HK-2 (cell line): ENCODE measurements at regions not wholly inside any gene's neighbourhood (a gene's known extent, or its start where the extent isn't known, plus 50 kb on each side); places are given as distances from the start of the nearest gene placed in this dataset.
"Not testable (repeated sequence)": the region's sequence is repeated elsewhere in the genome, so short reads cannot be mapped to it uniquely, and the experiment has no call there.

Experiments
- DNase-seq: peaks from one replicate; pipeline ENCODE4 v3.0.0-alpha.2; 2018; ENCODE audit not compliant: unreplicated experiment

DNA sequence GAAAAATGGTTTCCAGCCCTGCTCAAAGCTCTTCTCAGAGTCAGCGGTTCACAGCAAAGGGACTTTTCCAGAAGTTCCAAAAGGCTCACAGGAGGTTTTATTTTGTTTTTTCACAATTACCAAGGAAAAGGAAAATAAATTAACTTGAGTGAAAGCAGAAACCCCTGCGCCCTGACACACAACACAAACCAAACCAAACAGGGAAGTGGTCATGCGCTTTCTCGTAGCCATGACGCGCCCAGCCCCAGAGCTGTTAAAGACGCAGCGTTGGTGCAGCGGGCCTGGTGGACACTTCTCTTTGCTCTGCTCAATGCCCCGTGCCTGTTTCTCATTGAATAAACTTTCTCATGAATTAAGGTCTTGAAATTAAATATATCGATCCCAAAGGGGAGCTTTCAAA, 134.4 kb upstream of the LYZL2 start:
- DNase-seq: no peak

GRCh38 chr10:30762620-30763019, 133.1 kb upstream of the LYZL2 start:
- no peak for DNase-seq

- no peak for DNase-seq
These were observed 129.9 kb upstream of the LYZL2 start for GRCh38 chr10:30759423-30759822.

DNA sequence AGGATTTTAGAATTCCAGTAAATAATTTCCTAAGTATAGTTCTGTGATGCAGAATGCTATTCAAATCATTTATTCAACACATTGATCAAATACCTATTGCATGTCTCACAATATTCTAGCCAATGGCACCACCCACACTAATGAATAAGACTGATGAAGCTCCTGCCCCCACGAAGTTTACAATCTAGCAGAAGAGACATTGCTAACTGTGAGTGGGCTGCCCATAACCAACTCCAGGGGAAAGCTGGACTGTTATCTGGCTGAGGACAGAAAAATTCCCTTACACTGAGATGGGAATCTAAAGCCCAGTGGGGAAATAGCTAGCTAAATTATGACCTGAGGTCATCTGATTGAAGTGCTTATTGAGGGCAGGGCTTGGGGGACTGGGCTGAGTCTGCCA, 128.8 kb upstream of the LYZL2 start:
- DNase-seq: no peak

DNA sequence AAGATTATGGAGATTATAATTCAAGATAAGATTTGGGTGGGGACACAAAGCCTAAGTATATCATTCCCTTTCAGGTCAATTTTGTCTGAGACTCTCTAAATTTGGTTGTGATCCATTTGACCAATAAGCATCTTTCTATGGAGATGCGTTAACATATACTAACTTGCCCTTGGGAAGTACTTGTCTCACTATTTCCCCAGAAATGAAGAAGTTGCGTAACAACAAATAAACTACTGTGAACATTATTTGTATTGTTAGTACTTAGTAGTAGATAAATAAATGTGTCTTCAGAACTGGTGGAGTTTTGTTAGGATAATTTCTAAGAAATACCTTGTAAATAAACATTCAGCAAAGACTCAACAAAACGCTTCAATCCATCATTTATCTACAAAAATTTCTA, 127.3 kb upstream of the LYZL2 start:
- DNase-seq: no peak

DNA sequence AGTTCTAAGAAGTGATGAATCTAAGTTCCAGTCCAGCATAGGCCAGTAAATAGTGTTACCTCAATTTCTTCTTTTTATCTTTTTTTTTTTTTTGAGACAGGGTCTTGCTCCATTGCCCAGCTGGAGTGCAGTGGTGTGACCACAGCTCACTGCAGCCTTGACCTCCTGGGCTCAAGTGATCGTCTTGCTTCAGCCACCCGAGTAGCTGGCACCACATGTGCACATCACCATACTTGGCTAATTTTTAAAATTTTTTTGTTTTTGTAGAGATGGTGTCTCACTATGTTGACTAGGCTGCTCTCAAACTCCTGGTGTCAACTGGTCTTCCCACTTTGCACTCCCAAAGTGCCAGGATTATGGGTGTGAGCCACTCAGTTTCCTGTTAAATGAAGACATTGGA, 126.6 kb upstream of the LYZL2 start:
- DNase-seq: no peak

DNA sequence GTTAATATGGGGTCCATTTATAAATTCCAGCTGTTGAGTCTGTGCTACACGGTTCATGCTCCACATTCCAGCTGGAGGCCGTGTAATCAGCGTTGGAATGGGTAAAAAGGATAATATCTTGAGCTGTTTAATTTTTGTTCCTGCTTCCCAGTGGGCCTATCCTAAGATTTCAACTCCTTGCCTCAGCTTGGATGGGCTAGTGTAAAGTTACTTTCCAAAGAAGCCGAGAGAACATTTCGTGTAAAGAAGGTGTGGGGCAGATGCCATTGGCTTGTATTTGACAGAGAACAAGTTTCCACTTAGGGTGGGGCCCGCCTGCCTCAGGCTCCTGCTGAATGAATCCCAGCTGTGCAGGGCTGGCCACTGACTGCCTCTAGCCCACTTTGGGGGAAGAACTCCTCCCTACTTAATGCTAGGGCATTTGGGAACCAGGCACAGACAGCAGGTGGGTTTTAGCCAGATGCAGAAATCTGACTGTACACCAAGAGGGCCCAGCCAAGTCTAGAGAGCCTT, 125.9 kb upstream of the LYZL2 start:
- DNase-seq: no peak

DNA sequence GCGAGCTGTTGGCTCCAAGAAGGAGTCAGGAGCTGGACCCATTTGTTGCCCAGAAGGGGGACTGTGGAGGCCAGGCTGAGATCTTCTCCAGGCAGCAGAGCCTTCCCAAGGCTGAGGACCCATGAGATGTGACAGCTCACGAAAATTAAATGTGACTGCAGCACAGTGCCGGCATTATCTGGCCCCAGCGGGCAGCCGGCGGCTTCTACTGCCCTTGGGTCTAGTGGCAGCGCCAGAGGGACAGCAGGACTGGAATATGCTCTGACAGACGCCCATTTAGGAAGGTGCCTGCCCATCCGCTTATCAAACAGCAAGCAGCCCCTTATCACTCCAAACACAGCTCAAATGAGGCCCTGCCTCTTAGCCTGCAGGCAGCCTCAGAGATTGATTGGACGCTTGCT, 122.9 kb upstream of the LYZL2 start:
- no peak for DNase-seq

GRCh38 chr10:30751678-30752331, 122.3 kb upstream of the LYZL2 start:
- no peak for DNase-seq

GRCh38 chr10:30750971-30751677, 121.6 kb upstream of the LYZL2 start:
- no peak for DNase-seq

- no peak for DNase-seq
These were observed 119.8 kb upstream of the LYZL2 start for GRCh38 chr10:30749385-30749784.

- DNase-seq: no peak
These were observed 118.8 kb upstream of the LYZL2 start for GRCh38 chr10:30748152-30748973.

DNA sequence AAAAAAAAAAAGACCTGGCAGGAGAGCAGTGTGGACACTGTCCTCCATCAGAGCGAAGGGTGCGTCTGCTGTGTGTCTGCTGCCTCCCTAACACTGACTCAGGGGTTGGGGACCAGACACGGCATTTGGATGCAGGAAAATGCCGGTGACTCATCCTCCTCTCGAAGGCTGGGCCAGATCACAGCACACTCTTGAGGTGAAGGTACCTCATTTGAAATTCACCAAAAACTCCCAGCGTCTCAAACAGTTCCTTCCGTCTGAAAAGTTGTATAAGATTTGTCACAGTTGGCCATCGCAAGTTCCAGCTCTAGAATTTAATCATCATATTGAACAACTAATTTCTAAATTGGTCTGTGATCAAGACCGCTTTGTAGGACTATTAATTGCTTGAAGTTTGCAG, 118.1 kb upstream of the LYZL2 start:
- DNase-seq: no peak

DNA sequence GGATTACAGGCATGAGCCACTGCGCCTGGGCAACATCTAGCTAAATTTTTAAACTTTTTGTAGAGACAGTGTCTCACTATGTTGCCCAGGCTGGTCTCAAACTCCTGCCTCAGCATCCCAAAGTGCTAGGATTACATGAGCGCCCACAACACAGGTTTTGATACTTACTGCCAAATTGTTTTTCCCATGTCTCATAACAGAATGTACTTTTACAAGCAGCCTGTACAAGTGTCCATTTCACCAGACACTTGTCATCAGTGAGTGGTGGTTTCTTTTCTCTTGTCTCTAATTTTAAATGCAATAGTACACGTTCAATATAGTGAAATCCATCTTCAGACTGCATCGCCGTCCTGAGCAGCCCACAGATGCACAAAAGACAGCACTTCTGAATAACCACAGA, 116.4 kb upstream of the LYZL2 start:
- DNase-seq: no peak

DNA sequence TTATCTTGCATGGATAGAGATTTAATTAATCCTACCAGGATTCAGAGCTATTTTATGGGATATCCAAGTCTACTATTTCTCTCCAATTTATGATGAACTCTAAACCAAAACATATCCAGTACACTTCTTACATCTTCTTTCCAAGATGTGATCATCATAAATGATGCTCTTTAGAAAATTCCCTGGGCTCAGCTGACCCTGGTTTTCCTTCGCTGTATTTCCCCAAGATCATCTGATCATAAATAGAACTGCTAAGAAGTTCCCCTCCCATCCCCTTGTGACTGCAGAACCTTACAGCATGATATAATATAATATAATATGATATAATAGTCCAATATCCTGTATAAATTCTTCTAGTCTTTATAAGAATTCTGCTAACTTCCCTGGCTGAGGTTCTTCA, 114.6 kb upstream of the LYZL2 start:
- no peak for DNase-seq

- DNase-seq: no peak
These were observed 114.0 kb upstream of the LYZL2 start for GRCh38 chr10:30743586-30743985.

GRCh38 chr10:30742471-30742870, 112.9 kb upstream of the LYZL2 start:
- no peak for DNase-seq

GRCh38 chr10:30740774-30741173, 111.2 kb upstream of the LYZL2 start:
- not testable (repeated sequence) for DNase-seq

- no peak for DNase-seq
These were observed 108.9 kb upstream of the LYZL2 start for GRCh38 chr10:30738416-30738815.

- no peak for DNase-seq
These were observed 108.4 kb upstream of the LYZL2 start for GRCh38 chr10:30737931-30738391.

GRCh38 chr10:30736685-30737232, 107.2 kb upstream of the LYZL2 start:
- peak; percentile 63 for DNase-seq

DNA sequence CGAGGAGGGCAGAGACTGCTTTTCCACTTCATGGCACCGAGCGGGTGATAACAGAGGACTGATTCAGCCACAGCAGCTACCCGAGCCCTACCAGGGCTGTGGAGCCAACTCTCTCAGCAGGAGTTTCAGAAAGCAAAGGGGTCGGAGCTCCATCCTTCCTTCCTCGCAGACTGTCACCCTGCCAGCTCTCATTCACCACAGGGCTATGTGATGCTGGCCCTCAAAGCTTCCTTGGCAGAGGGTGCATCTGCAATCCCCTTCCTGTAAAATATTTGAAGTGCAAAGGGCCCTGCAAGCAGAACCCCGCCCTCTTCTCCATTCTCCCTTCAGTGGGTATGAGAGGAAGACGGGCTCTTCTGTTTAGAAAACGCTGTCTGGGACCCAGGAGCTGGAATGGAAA, 105.3 kb upstream of the LYZL2 start:
- no peak for DNase-seq
